GM12875 (cell line): ENCODE measurements at regions not wholly inside any gene's neighbourhood (a gene's known extent, or its start where the extent isn't known, plus 50 kb on each side); places are given as distances from the start of the nearest gene placed in this dataset.

Experiments
- H3K4me3 ChIP-seq: one replicate; pipeline ENCODE4 v1.5.1; 2011; ENCODE audit warnings: low read depth, low read length, control low read depth
- CTCF ChIP-seq: IDR thresholded peaks from 2 replicates; pipeline ENCODE4 v1.5.1; 2011; ENCODE audit warnings: low read depth, mild to moderate bottlenecking, control low read depth, inconsistent platforms, low read length, moderate library complexity, borderline replicate concordance; ENCODE audit not compliant: insufficient read depth

- H3K4me3 ChIP-seq: no peak overlapping the region
- no peak for TF ChIP-seq CTCF
Observed at GRCh38 chr15:98051734-98052133, 91.2 kb downstream of the ARRDC4 start.

GRCh38 chr15:98057453-98057852, 97.0 kb downstream of the ARRDC4 start:
- no peak for TF ChIP-seq CTCF
- H3K4me3 ChIP-seq: no peak overlapping the region

- TF ChIP-seq CTCF: no peak
Observed at GRCh38 chr15:98062869-98063268, 102.4 kb downstream of the ARRDC4 start.

GRCh38 chr15:98063315-98063714, 102.8 kb downstream of the ARRDC4 start:
- TF ChIP-seq CTCF: no peak
- H3K4me3 ChIP-seq: no peak overlapping the region

More at GRCh38 chr15:98062869-98063268, 102.4 kb downstream of the ARRDC4 start:
- no peak overlapping the region for H3K4me3 ChIP-seq

- H3K4me3 ChIP-seq: no peak overlapping the region
- no peak for TF ChIP-seq CTCF
Observed at GRCh38 chr15:98063871-98064270, 103.4 kb downstream of the ARRDC4 start.

GRCh38 chr15:98067339-98067738, 106.8 kb downstream of the ARRDC4 start:
- no peak for TF ChIP-seq CTCF
- no peak overlapping the region for H3K4me3 ChIP-seq

- no peak overlapping the region for H3K4me3 ChIP-seq
- TF ChIP-seq CTCF: no peak
Observed at GRCh38 chr15:98069256-98069655, 108.8 kb downstream of the ARRDC4 start.
